GM21528 (cell line): ENCODE measurements at regions not wholly inside any gene's neighbourhood (a gene's known extent, or its start where the extent isn't known, plus 50 kb on each side); places are given as distances from the start of the nearest gene placed in this dataset.
A peak's percentile ranks its signal among the peaks of the same experiment; 100 is the strongest.
"Not testable (repeated sequence)": the region's sequence is repeated elsewhere in the genome, so short reads cannot be mapped to it uniquely, and the experiment has no call there.

ENCODE experiments used
- ATAC-seq: cut with Tn5 transposase; IDR thresholded peaks from one replicate; pipeline ENCODE4 v1.9.1; 2021; ENCODE audit warnings: mild to moderate bottlenecking, moderate library complexity; ENCODE audit not compliant: unreplicated experiment, low FRiP score

DNA sequence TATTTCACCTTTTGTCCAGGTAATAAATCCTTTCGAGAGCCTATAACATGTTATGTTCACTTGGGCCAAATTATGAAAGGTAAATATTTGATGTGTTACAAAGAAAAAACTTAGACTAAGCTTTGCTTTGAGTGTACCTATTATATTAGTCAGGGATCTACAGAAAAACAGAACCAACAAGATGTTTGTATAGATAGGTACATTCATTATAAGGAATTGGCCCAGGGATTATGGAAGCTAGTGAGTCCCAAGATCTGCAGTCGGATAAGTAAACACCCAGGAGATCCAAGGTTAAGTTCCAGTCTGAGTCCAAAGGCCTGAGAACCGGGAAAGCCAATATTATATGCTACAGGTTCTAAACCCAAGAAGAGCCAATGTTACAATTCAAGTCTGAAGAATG lies 234.5 kb downstream of the NRIP1 start:
- no peak for ATAC-seq

DNA sequence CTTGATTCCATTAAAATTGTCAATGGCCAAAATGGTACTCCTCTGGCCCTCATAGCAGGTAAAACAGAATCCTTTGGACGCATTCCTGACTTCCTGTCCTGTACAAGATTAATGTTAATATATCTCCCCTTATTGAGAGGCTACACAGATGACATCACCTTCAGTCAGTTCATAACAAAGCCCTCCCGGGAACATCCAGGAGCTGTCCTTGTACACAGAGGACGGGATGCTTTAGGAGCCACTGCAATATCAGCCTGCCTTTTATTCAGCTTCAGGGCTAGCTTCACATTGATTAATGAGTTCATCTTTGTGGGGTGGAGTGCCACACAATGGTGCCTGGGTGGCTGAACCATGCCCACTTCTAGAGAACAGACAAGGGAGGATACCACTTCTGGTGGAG lies 235.1 kb downstream of the NRIP1 start:
- ATAC-seq = no peak

DNA sequence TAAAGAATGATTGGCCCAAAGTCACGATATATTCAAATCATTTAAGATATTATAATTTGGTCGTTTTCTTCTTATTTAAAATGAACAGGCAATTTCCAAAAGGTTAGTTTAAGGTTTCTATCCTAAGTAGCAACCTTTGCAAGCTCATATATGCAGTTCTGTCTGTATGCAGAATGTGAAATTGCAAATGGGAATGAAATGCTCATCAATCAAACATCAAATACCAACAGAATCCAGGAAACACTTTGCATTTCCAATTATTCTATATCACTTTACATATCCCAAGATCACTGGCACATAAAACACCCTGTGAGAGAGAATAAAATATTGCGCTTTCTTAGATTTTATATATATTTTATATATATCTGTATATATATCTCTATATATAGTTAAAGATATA lies 237.3 kb downstream of the NRIP1 start:
- ATAC-seq = no peak

DNA sequence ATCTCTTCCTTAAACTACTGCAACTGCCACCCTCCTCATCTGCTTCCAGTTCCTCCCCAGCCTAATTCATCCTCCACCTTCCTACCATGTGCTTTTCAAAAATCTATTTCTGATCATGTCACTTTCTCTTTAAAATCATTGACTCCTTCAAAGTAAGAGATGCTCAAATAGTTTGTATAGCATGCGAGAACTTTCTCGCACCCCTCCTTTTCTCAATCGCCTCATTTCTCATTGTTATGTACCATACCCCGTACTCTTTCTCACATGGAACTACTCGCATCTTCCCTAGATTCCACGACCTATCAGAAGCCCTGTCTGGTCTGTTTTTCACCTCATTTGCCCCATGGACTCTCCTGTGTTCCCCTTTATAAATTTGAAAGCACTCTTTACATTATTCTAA lies 238.2 kb downstream of the NRIP1 start:
- ATAC-seq = no peak

DNA sequence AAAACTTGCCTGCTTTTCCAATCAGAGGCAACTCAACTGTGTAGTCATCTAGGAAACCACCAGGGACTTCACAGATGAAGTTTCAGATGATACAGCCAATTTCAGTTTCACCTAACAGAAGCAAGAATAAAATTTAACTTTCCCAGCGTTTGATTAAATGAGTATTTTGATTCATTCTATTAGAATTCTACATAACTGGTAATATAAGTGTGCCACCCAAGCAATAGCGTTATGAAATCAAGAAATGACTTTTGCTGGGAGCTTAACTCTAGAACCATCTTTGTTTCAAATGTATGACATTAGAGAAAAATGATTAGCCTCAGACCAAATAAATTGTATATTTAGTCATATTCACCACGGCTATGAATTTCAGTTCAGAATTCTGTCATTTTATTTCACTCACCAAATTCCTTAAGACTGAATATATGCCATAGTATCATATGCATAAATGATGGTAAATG lies 239.3 kb downstream of the NRIP1 start:
- ATAC-seq = peak; percentile 69

DNA sequence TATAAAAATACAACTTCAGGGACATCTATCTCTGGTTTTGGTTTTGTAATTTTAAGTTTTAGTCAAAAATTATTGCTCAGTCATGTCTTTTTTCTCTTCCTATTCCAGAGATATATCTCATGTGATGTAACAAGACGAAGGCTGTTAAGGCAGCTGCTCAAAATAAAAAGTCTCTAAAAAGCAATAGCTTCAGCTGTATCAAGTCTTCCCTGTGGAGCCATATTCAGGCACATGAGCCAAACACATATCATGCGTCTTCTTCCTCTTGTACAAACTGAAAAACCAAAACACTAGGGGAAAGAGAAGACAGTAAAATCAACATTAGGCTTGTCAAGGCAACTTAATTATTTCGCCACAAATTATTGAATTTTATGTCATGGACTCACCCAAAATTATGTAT lies 240.7 kb downstream of the NRIP1 start:
- no peak for ATAC-seq

DNA sequence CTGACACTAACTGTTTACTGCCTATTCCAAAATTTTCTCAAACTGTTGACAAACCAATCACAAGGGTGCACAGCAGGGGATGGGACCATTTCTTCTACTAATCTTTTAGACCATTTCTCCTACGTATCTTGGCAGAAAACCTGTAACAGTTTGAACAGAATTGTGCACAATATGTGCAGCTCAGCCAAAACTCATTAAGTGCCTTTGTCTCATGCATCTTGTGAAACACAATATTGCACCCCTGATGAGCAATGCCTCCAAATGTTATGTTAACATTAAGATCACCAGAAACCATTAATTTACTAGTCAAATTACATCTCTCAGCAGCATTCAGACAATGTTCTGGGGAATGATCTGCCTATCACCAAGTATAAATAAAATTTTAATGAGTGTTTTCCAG lies 247.5 kb downstream of the NRIP1 start:
- no peak for ATAC-seq

DNA sequence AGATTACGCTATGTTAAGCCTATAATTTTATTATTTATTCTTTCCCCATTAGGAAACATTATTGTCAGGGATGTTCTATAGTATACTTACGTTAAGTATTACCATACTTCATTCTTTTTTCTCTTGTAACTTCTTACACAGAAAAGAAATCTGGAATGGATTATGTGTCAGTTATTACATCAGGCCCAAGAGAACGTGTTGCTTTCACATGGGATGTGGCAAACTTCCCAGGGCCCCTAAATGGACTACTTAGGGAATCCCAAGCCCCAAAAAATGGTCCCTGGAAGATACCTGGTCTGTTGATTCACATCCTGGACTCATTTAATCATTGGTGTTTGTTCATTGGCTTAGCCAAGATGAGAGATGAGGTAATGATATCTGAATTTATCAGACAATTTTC lies 249.8 kb downstream of the NRIP1 start:
- ATAC-seq = no peak

DNA sequence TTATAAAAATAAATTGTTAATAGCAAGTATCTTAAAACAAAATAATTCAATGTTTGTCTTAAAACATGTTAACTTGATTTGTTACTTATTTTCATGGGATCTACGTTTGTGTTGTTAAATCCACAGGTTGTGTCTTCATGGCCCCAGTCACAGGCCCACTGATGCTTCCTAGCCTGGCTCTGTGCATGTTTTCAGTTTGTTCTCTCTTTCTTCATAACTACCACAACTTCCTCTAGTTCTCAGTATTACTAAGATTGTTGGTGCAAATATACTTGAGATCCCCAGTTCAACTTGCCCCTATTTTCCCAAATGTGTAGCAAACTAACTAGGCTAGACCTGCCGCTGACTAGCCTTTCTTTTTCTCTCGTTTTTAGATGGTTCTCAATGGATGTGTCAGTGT lies 250.5 kb downstream of the NRIP1 start:
- ATAC-seq = no peak

DNA sequence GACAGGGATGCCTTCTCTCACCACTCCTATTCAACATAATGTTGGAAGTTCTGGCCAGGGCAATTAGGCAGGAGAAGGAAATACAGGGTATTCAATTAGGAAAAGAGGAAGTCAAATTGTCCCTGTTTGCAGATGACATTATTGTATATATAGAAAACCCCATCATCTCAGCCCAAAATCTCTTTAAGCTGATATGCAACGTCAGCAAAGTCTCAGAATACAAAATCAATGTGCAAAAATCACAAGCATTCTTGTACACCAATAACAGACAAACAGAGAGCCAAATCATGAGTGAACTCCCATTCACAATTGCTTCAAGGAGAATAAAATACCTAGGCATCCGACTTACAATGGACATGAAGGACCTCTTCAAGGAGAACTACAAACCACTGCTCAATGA lies 258.1 kb upstream of the SAMSN1 start:
- ATAC-seq = not testable (repeated sequence)

DNA sequence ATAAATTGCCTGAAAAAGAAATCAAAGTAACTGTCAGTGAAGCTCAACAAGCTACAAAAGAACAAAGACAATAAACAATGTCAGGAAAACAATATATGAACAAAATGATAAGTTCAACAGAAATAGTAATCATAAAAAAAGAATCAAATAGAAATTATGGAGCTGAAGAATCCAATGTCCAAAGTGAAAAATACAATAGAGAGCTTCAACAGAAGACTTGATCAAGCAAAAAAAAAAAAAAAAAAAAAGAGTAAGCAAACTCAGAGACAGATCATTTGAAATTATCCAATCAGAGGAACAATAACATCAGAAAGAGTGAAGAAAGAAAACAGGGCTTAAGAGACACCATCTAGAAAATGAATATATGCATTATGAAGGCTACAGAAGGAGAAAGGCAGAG lies 251.4 kb upstream of the SAMSN1 start:
- no peak for ATAC-seq

DNA sequence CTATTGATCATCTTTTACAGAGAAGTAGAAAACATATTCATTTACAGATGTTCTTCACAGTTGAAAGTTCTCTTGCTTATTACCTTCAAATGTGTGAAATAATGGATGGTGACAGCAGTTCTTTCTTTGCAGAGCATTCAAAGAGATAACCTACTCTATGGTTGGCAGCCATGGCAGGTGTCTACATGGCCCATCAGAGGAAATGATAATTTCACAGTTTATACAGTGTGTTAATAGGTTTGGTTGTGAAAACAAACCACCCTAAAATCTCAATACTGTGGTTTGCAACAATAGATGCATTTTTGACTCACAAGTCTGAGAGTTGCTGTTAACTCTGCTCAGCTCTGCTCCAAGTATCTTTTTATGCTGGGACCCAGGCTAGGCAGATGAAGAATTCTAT lies 241.2 kb upstream of the SAMSN1 start:
- no peak for ATAC-seq

DNA sequence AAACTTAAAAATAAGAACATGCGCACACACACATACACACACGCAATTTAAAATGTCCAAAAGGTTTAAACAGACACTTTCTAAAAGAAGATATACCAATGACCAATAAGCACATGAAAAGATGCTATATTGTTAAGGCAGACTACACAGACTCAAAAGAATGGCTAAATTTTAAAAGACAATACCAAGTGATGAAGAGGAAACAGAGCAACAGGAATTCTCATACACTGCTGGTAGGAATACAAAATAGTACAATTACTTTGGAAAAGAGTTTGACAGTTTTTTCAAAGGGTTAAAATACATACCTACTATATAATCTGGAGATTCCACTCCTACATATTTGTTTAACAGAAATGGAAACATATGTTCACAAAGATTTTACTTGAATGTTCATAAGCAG lies 239.6 kb upstream of the SAMSN1 start:
- no peak for ATAC-seq

DNA sequence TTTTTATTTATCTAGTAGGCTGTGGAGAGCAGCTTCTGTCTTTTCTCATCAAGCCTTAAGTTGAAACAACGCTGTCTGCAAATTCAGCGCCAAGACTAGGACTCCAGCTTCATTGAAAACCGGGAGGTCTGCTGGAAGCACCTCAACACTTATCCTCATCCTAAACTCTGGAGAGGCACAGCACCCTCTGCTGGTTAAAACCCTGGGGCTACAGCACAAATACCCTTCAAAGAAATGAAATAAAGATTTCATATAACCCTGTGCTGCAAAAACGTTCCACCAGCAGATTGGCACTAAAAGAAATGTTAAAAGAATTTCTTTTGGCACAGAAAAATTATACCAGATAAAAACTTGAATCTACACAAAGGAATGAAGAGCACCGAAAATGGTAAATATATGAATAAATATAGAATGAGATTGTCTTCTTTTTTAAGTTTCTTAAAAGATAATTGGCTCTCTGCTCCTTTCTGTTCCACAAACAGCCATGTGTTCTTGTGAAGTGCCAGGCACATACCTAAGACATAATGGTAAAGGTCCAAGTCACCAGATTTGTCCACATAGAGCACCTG lies 227.7 kb upstream of the SAMSN1 start:
- no peak for ATAC-seq

DNA sequence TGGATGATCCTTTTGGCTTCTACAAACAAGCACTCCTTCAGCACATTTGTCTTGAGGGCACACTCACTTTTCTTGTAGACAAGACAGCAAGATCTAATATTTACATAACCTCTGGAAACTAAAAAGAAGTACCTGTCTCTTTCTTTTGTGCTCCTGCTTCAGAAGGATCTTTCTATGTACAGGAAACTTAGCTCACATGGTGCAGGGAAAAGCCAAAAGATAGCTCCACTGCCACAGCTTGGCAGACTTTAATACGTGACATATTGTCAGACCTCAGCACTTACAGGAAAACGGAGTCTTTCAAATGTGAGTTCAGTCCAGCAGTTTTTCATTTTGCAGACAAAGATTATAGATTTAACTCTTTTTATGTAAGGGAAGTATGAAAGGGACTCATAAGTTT lies 225.5 kb upstream of the SAMSN1 start:
- ATAC-seq = no peak

DNA sequence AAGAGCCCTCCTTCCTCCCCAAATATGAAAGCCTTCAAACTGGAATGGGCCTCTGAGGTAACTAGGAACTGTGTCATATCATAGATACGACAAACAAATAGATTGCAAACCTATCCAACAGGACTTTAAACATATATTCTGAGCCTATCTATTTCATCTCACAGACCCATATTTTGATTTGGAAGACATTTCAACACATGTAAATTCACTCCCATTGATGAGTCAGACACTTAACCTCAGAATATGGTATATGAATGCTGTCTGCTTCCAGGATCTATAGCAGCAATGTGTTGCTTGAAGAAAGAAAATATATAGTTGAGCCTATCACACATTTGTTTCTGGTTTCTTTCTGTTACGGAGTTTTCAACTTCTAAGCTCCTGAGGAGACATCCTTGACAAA lies 221.9 kb upstream of the SAMSN1 start:
- no peak for ATAC-seq

DNA sequence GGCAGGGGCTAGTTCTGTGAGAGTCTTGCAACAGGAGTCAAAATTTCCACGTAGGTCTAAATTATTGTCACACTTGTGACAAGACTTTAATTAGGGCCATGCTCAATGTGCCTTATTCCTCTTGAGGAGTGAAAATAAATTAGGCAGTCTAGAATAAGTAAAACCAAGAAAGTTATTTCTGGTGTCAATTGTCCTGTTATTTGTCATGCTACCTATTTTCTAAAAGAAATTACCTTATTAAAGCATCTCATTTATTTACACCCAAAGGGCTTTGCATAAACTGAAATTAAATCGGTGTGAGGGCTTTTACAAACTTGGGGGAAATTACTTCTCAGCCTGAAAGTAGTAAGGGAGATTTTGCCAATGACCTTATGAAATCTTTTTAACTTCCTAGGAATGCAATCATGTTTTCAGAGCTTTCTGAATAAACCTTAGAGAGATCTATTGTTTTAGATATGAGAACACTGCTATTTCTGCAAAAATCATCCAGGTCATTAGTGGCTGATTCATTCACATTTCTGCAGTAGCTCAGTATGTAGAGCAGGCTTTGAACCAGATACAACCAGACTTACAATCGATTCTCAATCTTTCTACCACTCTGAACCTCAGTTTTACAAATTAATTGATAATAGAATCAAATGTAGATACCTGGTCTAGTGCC lies 221.2 kb upstream of the SAMSN1 start:
- no peak for ATAC-seq

DNA sequence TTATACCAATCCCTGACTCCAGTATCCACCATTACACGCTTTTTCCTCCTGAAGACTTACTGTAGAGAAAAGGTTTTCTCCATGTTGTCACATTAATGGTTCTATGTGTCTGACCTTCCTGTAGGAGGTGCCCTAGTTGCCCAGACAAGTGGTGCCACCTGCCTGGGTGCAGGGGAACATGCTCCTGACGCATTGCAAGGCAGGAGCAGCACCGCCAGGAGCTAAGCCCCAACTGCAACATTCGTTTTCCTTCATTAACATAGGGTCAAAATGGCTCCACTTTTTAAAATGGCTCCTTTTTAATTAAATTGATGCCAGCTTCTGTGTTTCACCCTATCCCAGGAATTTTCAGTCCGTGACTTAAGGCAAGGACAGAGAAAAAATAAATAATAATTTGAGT lies 220.1 kb upstream of the SAMSN1 start:
- ATAC-seq = no peak

DNA sequence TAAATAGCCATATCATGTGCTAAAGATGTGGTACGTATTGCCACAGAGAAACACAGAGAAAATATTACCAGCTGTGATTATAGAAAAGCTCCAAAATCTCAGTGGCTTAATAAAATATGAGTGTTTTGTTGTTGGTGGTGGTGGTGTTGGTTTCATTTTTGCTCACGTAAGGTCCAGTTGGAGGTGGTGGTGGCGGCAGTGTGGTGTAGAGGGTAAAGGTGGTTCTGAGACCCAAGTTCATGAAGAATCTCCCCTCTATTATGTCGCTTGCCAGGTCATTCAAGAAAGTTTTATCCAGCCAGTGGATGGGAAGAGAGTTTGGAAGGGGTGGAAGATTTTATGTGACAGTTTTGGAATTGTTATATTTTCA lies 217.6 kb upstream of the SAMSN1 start:
- ATAC-seq = peak; percentile 28

DNA sequence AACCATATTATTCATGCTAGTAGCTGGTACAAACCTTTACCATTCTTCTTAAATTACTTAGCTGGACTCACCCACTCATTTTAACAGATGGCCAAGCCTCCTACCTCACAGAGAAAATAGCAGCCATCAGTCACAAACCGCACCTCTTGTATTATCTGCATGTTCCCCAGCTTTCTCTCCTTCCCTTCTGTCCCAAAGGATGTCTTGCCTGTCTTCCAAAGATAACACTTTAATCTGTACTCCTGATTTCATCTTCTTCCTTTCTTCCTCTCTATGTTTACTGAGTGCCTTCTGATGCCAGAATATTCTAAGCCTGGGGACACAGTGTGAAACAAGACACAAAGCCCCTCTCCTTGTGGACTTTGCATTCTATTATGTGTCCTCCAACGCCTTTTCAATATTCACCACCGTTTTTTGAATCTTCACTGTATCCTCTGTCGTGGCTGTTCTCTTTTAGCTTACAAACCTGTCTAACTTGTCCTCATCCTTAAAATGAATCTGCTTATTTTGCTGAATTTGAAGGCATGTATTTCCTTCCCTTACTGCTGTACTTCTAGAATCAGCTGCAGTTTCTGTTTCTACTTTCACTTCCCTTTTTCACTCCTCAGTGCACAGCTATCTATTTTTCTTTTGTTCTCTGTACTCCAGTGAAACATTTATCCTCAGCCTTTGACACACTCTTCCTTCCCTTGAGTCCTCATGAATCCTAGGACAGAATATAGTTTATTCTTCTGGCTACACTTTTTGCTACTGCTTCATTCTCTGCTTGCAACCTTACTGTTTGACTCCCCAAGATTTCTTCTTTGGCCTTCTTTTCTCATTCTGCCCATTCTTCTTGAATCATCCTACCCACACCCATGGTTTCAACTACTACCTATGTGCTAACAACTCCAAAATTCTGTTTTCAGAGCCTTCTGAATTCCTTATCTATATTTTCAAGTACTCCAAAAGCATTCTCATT lies 216.9 kb upstream of the SAMSN1 start:
- peak; percentile 99 for ATAC-seq

DNA sequence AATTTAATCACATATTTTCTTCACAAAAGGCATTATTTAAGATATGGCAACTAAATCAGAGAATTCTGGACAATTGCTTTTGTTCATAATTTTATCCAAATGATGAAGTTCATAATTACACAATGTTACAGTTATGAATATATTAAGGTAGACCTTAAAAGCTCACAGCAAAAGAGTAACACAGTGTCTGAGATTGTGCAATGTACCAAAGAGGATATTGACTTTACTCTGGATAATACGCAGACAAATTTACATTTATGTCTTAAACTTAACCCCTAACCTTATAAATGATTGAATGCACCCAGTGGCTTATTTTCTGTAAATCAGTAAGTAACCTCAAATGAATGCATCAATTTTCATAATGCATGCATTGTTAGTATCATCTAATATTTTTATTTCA lies 216.2 kb upstream of the SAMSN1 start:
- no peak for ATAC-seq

DNA sequence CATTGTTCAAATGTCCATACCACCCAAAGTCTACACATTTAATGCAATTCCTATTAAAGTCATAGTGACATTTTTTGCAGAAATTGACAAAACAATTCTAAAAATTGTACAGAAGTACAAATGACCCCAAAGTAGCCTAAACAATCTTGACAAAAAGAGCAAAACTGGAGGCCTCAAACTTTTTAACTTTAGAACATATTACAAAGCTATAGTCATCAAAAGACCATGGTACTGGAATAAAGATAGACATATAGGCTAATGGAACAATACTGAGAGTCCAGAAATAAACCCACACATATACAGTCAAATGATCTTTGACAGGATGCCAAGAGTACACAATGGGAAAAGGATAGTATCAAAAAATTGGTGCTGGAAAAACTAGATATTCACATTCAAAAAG lies 213.2 kb upstream of the SAMSN1 start:
- ATAC-seq = no peak
